HG03432 (cell line): ENCODE measurements at regions not wholly inside any gene's neighbourhood (a gene's known extent, or its start where the extent isn't known, plus 50 kb on each side); places are given as distances from the start of the nearest gene placed in this dataset.

Experiments used
- ATAC-seq: cut with Tn5 transposase; IDR thresholded peaks from one replicate; pipeline ENCODE4 v1.9.1; 2021; ENCODE audit warnings: mild to moderate bottlenecking, moderate library complexity; ENCODE audit not compliant: unreplicated experiment

GRCh38 chr9:85213650-85214607 lies 527.8 kb downstream of the AGTPBP1 start:
- ATAC-seq = no peak

DNA sequence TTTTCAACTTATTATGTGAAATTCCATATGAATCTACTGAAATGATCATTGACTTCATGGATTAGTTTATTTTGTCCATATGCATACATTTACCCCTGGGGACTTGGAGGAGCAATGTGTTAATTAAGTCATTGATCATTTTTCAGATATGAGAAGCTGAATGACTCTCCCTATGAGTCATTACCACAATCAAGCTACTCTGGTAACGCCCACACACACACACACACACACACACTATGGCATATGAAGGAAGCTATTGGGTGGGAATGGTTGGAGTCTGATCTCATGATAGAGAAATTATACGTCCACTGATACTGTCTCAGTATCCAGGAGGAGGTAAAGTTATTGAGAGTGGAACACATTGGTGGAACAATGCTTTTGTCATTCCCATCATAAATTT lies 528.9 kb downstream of the AGTPBP1 start:
- no peak for ATAC-seq

DNA sequence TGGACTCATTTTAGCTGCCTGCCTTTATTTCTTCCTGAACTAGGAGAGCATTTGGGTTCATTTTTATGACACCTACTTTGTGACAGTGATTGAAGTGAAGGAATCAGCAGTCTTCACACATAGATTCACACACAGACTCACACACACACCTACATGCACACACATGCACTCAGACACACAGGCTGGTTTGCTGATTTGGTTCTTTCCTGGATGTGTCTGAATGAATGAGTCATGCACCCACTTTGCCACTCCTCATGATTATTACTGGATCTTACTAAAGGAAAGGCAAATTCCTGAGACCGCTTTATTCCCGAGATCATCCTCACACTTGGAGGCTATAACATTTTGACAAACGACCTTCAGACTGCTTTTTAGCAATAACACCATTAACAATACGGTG lies 529.5 kb downstream of the AGTPBP1 start:
- no peak for ATAC-seq

DNA sequence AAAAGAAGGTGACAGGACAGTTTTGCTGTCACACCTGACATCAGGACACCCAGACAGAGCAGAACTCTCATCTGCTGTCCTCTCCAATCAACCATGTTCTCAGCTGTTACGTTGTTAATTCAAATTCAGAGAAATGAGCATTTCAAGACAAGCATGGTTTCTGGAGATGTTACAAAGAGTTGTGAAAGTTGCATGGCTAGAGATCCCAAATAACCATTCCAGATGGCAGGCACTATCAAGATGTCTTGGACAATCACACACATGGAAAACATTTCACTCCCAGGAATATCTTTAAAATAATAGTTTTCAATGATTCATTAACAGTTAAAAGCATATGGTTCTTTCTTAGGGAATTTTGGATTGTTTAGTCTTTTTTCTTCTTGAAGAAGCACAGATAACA lies 533.1 kb downstream of the AGTPBP1 start:
- no peak for ATAC-seq

DNA sequence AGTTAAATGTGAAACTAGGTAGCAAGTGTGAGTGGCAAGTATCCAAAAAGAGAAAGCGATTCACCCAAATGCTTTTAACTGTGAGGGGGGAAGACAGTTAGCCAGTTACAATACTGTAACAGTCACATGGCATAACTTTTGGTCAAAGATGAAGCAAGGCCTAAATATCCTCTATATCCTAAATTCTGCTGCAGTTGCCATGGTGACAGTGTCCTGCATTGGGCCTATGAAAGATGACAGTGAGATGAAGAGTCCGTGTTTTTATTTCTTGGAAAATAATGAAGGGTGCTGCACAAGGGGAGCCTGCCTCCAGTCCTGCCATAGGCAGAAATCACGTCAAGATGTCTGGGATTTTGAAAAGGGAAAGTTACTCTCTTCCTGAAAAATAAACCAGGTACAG lies 534.6 kb downstream of the NTRK2 start:
- ATAC-seq = no peak

DNA sequence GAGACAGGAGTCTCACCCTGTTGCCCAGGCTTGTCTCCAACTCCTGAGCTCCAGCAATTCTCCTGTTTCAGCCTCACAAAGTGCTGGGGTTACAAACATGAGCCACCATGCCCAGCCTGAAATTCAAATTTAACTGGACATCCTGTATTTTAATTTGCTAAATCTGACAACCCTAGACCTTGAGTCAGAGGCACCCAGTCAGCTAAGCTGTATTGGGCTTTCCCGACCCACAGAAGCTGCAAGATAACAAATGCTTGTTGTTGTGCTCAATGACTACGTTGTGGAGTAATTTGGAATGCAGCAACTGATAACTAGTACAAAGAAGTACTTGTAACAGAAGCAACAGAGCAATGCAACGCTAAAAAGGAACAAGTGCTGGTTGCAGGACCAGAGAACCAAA lies 533.1 kb downstream of the NTRK2 start:
- no peak for ATAC-seq

DNA sequence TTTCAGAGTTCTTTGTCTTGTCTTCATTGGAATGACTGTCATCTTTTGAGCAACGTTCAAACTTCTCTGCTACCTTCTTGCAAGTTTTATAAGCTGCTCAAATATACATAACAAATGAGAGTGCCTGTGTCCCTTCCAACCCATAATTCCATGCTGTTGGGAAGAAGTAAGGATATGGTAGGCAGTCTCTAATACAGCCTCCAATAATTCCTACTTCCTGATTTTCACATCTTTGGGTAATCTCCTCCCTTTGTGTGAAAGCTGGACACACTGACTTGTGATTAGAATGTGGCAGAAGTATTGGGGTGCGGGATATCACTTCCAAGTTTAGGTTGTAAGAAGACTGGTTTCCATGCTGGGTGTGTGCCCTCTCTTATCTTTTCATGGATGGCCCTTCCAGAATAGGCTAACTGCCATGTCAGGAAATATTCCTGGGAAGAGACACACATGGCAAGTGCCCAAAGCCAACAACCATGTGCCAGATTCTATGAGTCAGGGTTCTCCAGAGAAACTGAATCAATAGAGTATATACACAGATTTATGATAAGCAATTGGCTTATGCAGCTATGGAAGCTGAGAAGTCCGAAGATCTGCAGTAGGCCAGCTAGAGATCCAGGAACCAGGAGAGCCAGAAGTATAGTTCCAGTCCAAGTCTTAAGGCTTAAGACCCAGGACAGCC lies 531.3 kb downstream of the NTRK2 start:
- no peak for ATAC-seq

GRCh38 chr9:85199866-85200495 lies 530.5 kb downstream of the NTRK2 start:
- ATAC-seq = no peak

- no peak for ATAC-seq
Measured at GRCh38 chr9:85192750-85193149, 523.2 kb downstream of the NTRK2 start.

- ATAC-seq = no peak
Measured at GRCh38 chr9:85186218-85186585, 516.7 kb downstream of the NTRK2 start.

GRCh38 chr9:85185486-85186217 lies 516.1 kb downstream of the NTRK2 start:
- no peak for ATAC-seq

GRCh38 chr9:85182383-85182782 lies 512.9 kb downstream of the NTRK2 start:
- ATAC-seq = no peak

DNA sequence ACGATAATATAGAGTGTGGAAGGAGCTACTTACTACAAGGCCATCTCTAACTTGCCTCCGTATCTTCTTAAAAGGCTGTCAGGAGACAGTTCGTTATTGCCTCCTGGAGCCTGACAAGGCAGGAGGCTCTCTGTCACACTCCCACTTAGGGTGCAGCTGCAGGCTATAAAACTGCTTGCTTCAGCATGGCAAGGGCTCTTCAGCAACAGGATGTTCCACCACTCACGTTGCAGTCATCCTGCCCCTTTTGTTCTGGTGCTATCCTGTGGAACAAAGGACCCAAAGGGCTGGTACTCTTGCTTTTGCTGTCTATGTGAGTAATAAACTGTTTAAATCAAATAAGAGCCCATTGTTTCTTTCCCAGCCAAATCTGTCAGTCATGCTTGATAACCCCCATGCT lies 508.9 kb downstream of the NTRK2 start:
- no peak for ATAC-seq

DNA sequence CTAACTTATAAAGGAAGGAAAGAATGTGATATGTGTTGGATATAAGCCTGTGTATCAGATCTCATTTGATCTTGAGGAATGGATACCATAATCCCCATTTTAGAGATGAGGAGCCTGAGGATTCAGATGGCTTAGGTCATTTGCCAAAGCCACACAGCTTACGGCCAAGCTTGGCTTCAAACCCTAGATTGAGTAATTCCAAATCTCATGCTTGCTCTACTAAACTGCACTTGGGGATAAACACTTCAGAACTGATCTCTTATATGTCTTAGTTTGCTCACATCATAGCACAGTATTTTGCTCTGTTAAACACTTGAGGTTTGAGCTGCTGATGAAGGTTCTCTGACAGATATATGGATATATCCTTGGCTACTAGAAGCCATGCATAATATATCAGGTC lies 504.4 kb downstream of the NTRK2 start:
- no peak for ATAC-seq

- no peak for ATAC-seq
Measured at GRCh38 chr9:85172001-85172978, 502.8 kb downstream of the NTRK2 start.

- no peak for ATAC-seq
Measured at GRCh38 chr9:85171163-85171562, 501.6 kb downstream of the NTRK2 start.

GRCh38 chr9:85168412-85168811 lies 498.9 kb downstream of the NTRK2 start:
- no peak for ATAC-seq

- no peak for ATAC-seq
Measured at GRCh38 chr9:85167146-85167545, 497.6 kb downstream of the NTRK2 start.

GRCh38 chr9:85163825-85164224 lies 494.3 kb downstream of the NTRK2 start:
- ATAC-seq = no peak

- no peak for ATAC-seq
Measured at GRCh38 chr9:85163415-85163814, 493.9 kb downstream of the NTRK2 start.
